ENCODE measurements at regions not wholly inside any gene's neighbourhood (a gene's known extent, or its start where the extent isn't known, plus 50 kb on each side); places are given as distances from the start of the nearest gene placed in this dataset.

- TF ChIP-seq, protein P1, sequence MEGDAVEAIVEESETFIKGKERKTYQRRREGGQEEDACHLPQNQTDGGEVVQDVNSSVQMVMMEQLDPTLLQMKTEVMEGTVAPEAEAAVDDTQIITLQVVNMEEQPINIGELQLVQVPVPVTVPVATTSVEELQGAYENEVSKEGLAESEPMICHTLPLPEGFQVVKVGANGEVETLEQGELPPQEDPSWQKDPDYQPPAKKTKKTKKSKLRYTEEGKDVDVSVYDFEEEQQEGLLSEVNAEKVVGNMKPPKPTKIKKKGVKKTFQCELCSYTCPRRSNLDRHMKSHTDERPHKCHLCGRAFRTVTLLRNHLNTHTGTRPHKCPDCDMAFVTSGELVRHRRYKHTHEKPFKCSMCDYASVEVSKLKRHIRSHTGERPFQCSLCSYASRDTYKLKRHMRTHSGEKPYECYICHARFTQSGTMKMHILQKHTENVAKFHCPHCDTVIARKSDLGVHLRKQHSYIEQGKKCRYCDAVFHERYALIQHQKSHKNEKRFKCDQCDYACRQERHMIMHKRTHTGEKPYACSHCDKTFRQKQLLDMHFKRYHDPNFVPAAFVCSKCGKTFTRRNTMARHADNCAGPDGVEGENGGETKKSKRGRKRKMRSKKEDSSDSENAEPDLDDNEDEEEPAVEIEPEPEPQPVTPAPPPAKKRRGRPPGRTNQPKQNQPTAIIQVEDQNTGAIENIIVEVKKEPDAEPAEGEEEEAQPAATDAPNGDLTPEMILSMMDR (IDR thresholded peaks at IDR 0.05): no peak
Measured at GRCh38 chr5:115389034-115389798, 92.8 kb upstream of the CCDC112 start.

DNA sequence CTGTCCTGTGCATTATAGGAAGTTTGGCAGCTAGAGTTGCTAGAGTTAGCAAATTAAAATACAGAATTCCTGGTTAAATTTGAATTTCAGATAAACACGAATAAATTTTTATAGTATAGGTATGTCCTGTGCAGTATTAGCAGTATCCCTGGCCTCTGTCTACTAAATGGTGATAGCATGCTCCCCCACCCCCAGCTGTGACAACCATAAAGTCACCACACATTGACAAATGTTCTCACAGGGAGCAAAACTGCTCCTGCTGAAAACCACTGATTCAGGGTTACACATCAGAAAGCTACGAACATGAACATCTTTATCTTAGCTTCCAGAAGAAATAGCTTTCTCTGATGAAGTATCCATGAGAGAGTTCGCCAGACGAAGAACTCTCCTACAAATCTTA lies 91.8 kb upstream of the CCDC112 start:
- TF ChIP-seq, protein P1 (IDR thresholded peaks at IDR 0.05): no peak

DNA sequence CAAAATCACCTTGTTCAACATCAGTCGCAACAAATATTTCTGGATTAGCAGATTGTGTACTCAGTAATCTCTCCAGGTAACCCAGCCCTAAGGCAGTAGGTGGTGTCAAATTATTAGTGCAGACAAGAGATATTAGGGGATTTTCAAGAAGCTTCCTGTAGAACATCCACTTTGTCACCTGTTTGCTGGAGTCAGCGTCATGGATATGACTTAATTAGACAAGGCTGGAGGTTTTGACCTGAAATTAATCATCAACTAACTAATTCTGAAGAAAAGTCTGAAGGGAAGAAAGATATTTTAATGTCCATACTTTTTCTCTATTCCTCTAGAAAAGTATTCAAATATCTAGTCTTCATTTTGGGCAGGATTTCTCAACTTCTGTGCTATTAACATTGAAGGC lies 91.4 kb upstream of the CCDC112 start:
- TF ChIP-seq, protein P1 (IDR thresholded peaks at IDR 0.05): no peak

GRCh38 chr5:115386657-115387056 lies 90.2 kb upstream of the CCDC112 start:
- TF ChIP-seq, protein P1 (IDR thresholded peaks at IDR 0.05): no peak

- TF ChIP-seq, protein P1 (IDR thresholded peaks at IDR 0.05): no peak
Measured at GRCh38 chr5:115384587-115385375, 88.3 kb upstream of the CCDC112 start.

DNA sequence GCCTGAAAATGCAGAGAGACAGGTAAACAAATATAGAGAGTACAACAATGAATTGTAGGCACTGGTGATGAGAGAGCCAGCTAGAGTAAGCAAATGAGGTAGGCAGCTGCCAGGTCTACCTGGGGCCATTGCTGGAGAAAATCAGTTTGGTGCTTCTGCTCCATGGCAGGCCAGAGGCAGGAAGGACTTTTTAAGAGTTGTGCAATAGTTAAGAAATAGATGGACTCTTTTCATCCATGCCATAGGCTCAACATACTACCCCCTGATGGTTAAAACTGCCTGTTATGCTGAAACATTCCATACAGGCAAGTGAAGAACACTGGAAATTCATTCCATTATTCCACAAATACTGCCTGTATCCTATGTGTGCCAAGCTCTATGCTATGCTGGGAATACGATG lies 86.5 kb upstream of the CCDC112 start:
- TF ChIP-seq, protein P1 (IDR thresholded peaks at IDR 0.05): no peak

GRCh38 chr5:115381911-115382662 lies 85.6 kb upstream of the CCDC112 start:
- TF ChIP-seq, protein P1 (IDR thresholded peaks at IDR 0.05): no peak

Data from LNCAP (cell line).